SK-N-SH (cell line): ENCODE measurements at regions not wholly inside any gene's neighbourhood (a gene's known extent, or its start where the extent isn't known, plus 50 kb on each side); places are given as distances from the start of the nearest gene placed in this dataset.

Experiments
- CTCF ChIA-PET: fragments of 300-600, 350-600 bp; formaldehyde crosslinking; extraction: SDS; loops from one replicate; lab custom pipeline; 2021; lab: Yijun Ruan, JAX
- POLR2A ChIA-PET: fragments of 350-600 bp; sonication (Branson Sonifier 250); formaldehyde crosslinking; extraction: SDS; loops from one replicate; lab custom pipeline; 2020; ENCODE audit warnings: antibody characterized with exemption, inconsistent platforms; lab: Yijun Ruan, JAX
- DNase-seq: peaks from one replicate; pipeline ENCODE4 v3.0.0; 2012
- H2AFZ ChIP-seq: fragments of 200-600 bp; sonication (generic); 2 replicates; pipeline ENCODE4 v1.8.1; 2016; ENCODE audit warnings: antibody characterized with exemption, mild to moderate bottlenecking, low read depth
- H3F3A ChIP-seq: fragments of 200-600 bp; sonication (generic); replicated peaks from 2 replicates; pipeline ENCODE3; 2016; ENCODE audit warnings: antibody characterized with exemption, mild to moderate bottlenecking; ENCODE audit not compliant: insufficient read depth
- H3K27ac ChIP-seq, 2 experiments: fragments of 200-500 bp in 1 of 2; fragments of 200-600 bp in 1 of 2; sonication (Bioruptor generic) in 1 of 2; sonication (generic), shearing (Covaris generic) in 1 of 2; 2 replicates each; pipeline versions ENCODE4 v1.5.1 to v1.6.1; 2014 to 2016; ENCODE audit warnings: low read depth in 2 of 2, inconsistent platforms in 1 of 2, low read length in 1 of 2, mild to moderate bottlenecking in 1 of 2, mixed read lengths in 1 of 2
- H3K27me3 ChIP-seq: fragments of 200-600 bp; sonication (generic), shearing (Covaris generic); 2 replicates; pipeline ENCODE4 v1.6.1; 2016; ENCODE audit warnings: mixed run types; ENCODE audit not compliant: insufficient read depth
- H3K36me3 ChIP-seq, 2 experiments: fragments of 200-500 bp in 1 of 2; fragments of 200-600 bp in 1 of 2; sonication (Bioruptor generic) in 1 of 2; sonication (generic) in 1 of 2; replicated peaks in 1 of 2; 2 replicates each; pipeline versions ENCODE3 to v1.5.1; 2014 to 2016; ENCODE audit warnings: low read length in 1 of 2, mild to moderate bottlenecking in 1 of 2; ENCODE audit not compliant: insufficient read depth in 2 of 2, control insufficient read depth in 1 of 2
- H3K4me1 ChIP-seq, 2 experiments: fragments of 200-500 bp in 1 of 2; fragments of 200-600 bp in 1 of 2; sonication (Bioruptor generic) in 1 of 2; sonication (generic), shearing (Covaris generic) in 1 of 2; 2 replicates each; pipeline versions ENCODE4 v1.5.1 to v1.6.1; 2014 to 2016; ENCODE audit warnings: low read depth in 1 of 2, low read length in 1 of 2, mixed run types in 1 of 2; ENCODE audit not compliant: insufficient read depth in 2 of 2, control insufficient read depth in 1 of 2
- H3K4me2 ChIP-seq: fragments of 200-600 bp; sonication (generic), shearing (Covaris generic); 2 replicates; pipeline ENCODE4 v1.6.1; 2017; ENCODE audit warnings: mixed run types
- H3K4me3 ChIP-seq, 2 experiments: fragments of 200-500 bp in 1 of 2; fragments of 200-600 bp in 1 of 2; sonication (Bioruptor generic) in 1 of 2; sonication (generic), shearing (Covaris generic) in 1 of 2; 2 replicates each; pipeline versions ENCODE4 v1.5.1 to v1.8.1; 2014 to 2016; ENCODE audit warnings: low read depth in 2 of 2, inconsistent platforms in 1 of 2, low read length in 1 of 2, mild to moderate bottlenecking in 1 of 2, mixed read lengths in 1 of 2, moderate library complexity in 1 of 2
- H3K79me2 ChIP-seq: fragments of 200-600 bp; sonication (generic); 2 replicates; pipeline ENCODE4 v1.8.1; 2017; ENCODE audit warnings: mild to moderate bottlenecking; ENCODE audit not compliant: insufficient read depth
- H3K9ac ChIP-seq: fragments of 200-600 bp; sonication (generic); 2 replicates; pipeline ENCODE4 v1.6.1; 2017; ENCODE audit warnings: mixed run types
- H3K9me2 ChIP-seq: fragments of 200-600 bp; sonication (generic); 2 replicates; pipeline ENCODE4 v1.6.1; 2017; ENCODE audit warnings: mixed run types
- H3K9me3 ChIP-seq: fragments of 200-600 bp; sonication (generic); 2 replicates; pipeline ENCODE4 v1.6.1; 2017; ENCODE audit warnings: mixed run types, mild to moderate bottlenecking, moderate library complexity
- H4K20me1 ChIP-seq: fragments of 200-600 bp; sonication (generic); 2 replicates; pipeline ENCODE4 v1.6.1; 2017; ENCODE audit warnings: mild to moderate bottlenecking, mixed run types; ENCODE audit not compliant: insufficient read depth
- CHD2 ChIP-seq: fragments of 150-350 bp; IDR thresholded peaks from 2 replicates; pipeline ENCODE4 v1.6.1; 2018; ENCODE audit warnings: low read length; ENCODE audit not compliant: partially characterized antibody
- ELF1 ChIP-seq: IDR thresholded peaks from 2 replicates; pipeline ENCODE4 v1.4.0; 2012
- EZH2phosphoT487 ChIP-seq: fragments of 200-600 bp; sonication (generic); IDR thresholded peaks from 2 replicates; pipeline ENCODE4 v1.6.1; 2017; ENCODE audit warnings: low read depth, mixed run types, mild to moderate bottlenecking, antibody characterized with exemption, moderate library complexity, borderline replicate concordance
- FOSL2 ChIP-seq: IDR thresholded peaks from 2 replicates; pipeline ENCODE4 v1.4.0; 2012; ENCODE audit warnings: low read depth, mild to moderate bottlenecking, moderate library complexity, borderline replicate concordance
- FOXM1 ChIP-seq: IDR thresholded peaks from 2 replicates; pipeline ENCODE4 v1.4.0; 2012; ENCODE audit warnings: low read depth, mild to moderate bottlenecking
- GABPA ChIP-seq: IDR thresholded peaks from 2 replicates; pipeline ENCODE4 v1.4.0; 2012; ENCODE audit warnings: low read depth, mild to moderate bottlenecking
- MEF2A ChIP-seq: IDR thresholded peaks from 2 replicates; pipeline ENCODE4 v1.4.0; 2012; ENCODE audit warnings: low read depth, borderline replicate concordance
- MXI1 ChIP-seq: IDR thresholded peaks from 2 replicates; pipeline ENCODE4 v1.6.1; 2012; ENCODE audit warnings: mild to moderate bottlenecking, low read depth, low read length, improper control_type of control experiment
- NFIC ChIP-seq: IDR thresholded peaks from 2 replicates; pipeline ENCODE4 v1.4.0; 2012; ENCODE audit warnings: borderline replicate concordance
- RAD21 ChIP-seq: IDR thresholded peaks from 2 replicates; pipeline ENCODE4 v1.6.1; 2012; ENCODE audit warnings: mild to moderate bottlenecking, low read length
- RXRA ChIP-seq: IDR thresholded peaks from 2 replicates; pipeline ENCODE4 v1.4.0; 2012; ENCODE audit warnings: low read depth, mild to moderate bottlenecking, borderline replicate concordance
- YY1 ChIP-seq: IDR thresholded peaks from 2 replicates; pipeline ENCODE4 v1.4.0; 2012; ENCODE audit warnings: low read depth, mild to moderate bottlenecking
- WGBS: methylation state at CpG from one replicate; pipeline ENCODE4 v1.1.6; 2017; ENCODE audit warnings: low lambda C conversion rate; 5-methylcytosine and 5-hydroxymethylcytosine counted together
- TF ChIP-seq, protein P1 (sequence below): IDR thresholded peaks from 2 replicates; pipeline ENCODE4; 2012
- TF ChIP-seq, protein P2 (sequence below): fragments of 150-350 bp; IDR thresholded peaks from 2 replicates; pipeline ENCODE4 v1.6.1; 2017; ENCODE audit warnings: antibody characterized with exemption, low read length, low read depth, borderline replicate concordance
- TF ChIP-seq, protein P3 (sequence below): IDR thresholded peaks from 2 replicates; pipeline ENCODE4 v1.6.1; 2012; ENCODE audit warnings: mild to moderate bottlenecking, low read depth, low read length, moderate library complexity

GRCh38 chr15:45857291-45857690, 222.5 kb downstream of the SQOR start:
- Histone ChIP-seq H3K4me1 (no peaks in the 10 kb centered on the region), H3K4me2 (no peak overlapping the region), H3K27ac (no peak overlapping the region), H3K9me2 (no peaks in the 10 kb centered on the region), H3K79me2 (no peaks in the 10 kb centered on the region), H3K4me3 (no peak overlapping the region), H3K9me3 (no peaks in the 10 kb centered on the region), H2AFZ (no peak overlapping the region), H3K36me3 (no peaks in the 10 kb centered on the region), H4K20me1 (no peaks in the 10 kb centered on the region), H3F3A (no peaks in the 10 kb centered on the region), H3K27me3 (no peaks in the 10 kb centered on the region), H3K9ac (no peak overlapping the region)
- CTCF ChIA-PET, result interaction anchor here (1.2 kb wide), 1 partner anchor 62 kb away, joined by 3 read pairs; no protein-coding TSS in a partner anchor
- POLR2A ChIA-PET, result no interaction called here
- DNase-seq, result no peak
- WGBS, result 21% methylated on average over 5 of the region's 5 CpGs
- no peak for TF ChIP-seq ELF1
- no peak for TF ChIP-seq GABPA
- TF ChIP-seq, protein P1, sequence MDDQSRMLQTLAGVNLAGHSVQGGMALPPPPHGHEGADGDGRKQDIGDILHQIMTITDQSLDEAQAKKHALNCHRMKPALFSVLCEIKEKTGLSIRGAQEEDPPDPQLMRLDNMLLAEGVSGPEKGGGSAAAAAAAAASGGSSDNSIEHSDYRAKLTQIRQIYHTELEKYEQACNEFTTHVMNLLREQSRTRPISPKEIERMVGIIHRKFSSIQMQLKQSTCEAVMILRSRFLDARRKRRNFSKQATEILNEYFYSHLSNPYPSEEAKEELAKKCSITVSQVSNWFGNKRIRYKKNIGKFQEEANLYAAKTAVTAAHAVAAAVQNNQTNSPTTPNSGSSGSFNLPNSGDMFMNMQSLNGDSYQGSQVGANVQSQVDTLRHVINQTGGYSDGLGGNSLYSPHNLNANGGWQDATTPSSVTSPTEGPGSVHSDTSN, result no peak
- TF ChIP-seq FOSL2, result no peak
- TF ChIP-seq NFIC, result no peak
- TF ChIP-seq RXRA, result no peak
- TF ChIP-seq EZH2phosphoT487, result no peak
- TF ChIP-seq RAD21, result no peak
- TF ChIP-seq, protein P2, sequence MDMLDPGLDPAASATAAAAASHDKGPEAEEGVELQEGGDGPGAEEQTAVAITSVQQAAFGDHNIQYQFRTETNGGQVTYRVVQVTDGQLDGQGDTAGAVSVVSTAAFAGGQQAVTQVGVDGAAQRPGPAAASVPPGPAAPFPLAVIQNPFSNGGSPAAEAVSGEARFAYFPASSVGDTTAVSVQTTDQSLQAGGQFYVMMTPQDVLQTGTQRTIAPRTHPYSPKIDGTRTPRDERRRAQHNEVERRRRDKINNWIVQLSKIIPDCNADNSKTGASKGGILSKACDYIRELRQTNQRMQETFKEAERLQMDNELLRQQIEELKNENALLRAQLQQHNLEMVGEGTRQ, result no peak
- no peak for TF ChIP-seq MXI1
- TF ChIP-seq, protein P3, sequence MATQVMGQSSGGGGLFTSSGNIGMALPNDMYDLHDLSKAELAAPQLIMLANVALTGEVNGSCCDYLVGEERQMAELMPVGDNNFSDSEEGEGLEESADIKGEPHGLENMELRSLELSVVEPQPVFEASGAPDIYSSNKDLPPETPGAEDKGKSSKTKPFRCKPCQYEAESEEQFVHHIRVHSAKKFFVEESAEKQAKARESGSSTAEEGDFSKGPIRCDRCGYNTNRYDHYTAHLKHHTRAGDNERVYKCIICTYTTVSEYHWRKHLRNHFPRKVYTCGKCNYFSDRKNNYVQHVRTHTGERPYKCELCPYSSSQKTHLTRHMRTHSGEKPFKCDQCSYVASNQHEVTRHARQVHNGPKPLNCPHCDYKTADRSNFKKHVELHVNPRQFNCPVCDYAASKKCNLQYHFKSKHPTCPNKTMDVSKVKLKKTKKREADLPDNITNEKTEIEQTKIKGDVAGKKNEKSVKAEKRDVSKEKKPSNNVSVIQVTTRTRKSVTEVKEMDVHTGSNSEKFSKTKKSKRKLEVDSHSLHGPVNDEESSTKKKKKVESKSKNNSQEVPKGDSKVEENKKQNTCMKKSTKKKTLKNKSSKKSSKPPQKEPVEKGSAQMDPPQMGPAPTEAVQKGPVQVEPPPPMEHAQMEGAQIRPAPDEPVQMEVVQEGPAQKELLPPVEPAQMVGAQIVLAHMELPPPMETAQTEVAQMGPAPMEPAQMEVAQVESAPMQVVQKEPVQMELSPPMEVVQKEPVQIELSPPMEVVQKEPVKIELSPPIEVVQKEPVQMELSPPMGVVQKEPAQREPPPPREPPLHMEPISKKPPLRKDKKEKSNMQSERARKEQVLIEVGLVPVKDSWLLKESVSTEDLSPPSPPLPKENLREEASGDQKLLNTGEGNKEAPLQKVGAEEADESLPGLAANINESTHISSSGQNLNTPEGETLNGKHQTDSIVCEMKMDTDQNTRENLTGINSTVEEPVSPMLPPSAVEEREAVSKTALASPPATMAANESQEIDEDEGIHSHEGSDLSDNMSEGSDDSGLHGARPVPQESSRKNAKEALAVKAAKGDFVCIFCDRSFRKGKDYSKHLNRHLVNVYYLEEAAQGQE, result no peak
- no peak for TF ChIP-seq MEF2A
- TF ChIP-seq FOXM1, result no peak
- no peak for TF ChIP-seq CHD2
- TF ChIP-seq YY1, result no peak
